Astrocyte of the hippocampus (primary cell): ENCODE measurements at regions not wholly inside any gene's neighbourhood (a gene's known extent, or its start where the extent isn't known, plus 50 kb on each side); places are given as distances from the start of the nearest gene placed in this dataset.
"Not testable (repeated sequence)": the region's sequence is repeated elsewhere in the genome, so short reads cannot be mapped to it uniquely, and the experiment has no call there.

ENCODE experiments used
- DNase-seq: peaks from one replicate; pipeline ENCODE4 v3.0.0; 2011; ENCODE audit warnings: low read depth, low spot score

- DNase-seq, result no peak
Observed at GRCh38 chr5:89566340-89566739, 683.4 kb upstream of the MEF2C start.

- peak; percentile 69 for DNase-seq
Observed at GRCh38 chr5:89560696-89561095, 677.7 kb upstream of the MEF2C start.

GRCh38 chr5:89556215-89556913 lies 673.4 kb upstream of the MEF2C start:
- DNase-seq, result peak; percentile 77

GRCh38 chr5:89546657-89547056 lies 663.7 kb upstream of the MEF2C start:
- no peak for DNase-seq

- DNase-seq, result no peak
Observed at GRCh38 chr5:89545626-89546025, 662.6 kb upstream of the MEF2C start.

GRCh38 chr5:89545076-89545475 lies 662.1 kb upstream of the MEF2C start:
- DNase-seq, result no peak

GRCh38 chr5:89542736-89543135 lies 659.8 kb upstream of the MEF2C start:
- DNase-seq, result no peak

GRCh38 chr5:89537800-89538199 lies 654.8 kb upstream of the MEF2C start:
- no peak for DNase-seq

GRCh38 chr5:89536020-89536419 lies 653.0 kb upstream of the MEF2C start:
- no peak for DNase-seq

GRCh38 chr5:89535411-89535810 lies 652.4 kb upstream of the MEF2C start:
- DNase-seq, result no peak

- DNase-seq, result no peak
Observed at GRCh38 chr5:89534331-89534730, 651.3 kb upstream of the MEF2C start.

- no peak for DNase-seq
Observed at GRCh38 chr5:89524785-89525184, 641.8 kb upstream of the MEF2C start.

GRCh38 chr5:89523867-89524266 lies 640.9 kb upstream of the MEF2C start:
- DNase-seq, result not testable (repeated sequence)

- DNase-seq, result peak; percentile 43
Observed at GRCh38 chr5:89520771-89521170, 637.8 kb upstream of the MEF2C start.

- DNase-seq, result no peak
Observed at GRCh38 chr5:89513299-89514044, 630.5 kb upstream of the MEF2C start.

- DNase-seq, result no peak
Observed at GRCh38 chr5:89504051-89504450, 621.1 kb upstream of the MEF2C start.

GRCh38 chr5:89499787-89500186 lies 616.8 kb upstream of the MEF2C start:
- no peak for DNase-seq

- DNase-seq, result peak; percentile 30
Observed at GRCh38 chr5:89498699-89499098, 615.7 kb upstream of the MEF2C start.

GRCh38 chr5:89493414-89493813 lies 610.4 kb upstream of the MEF2C start:
- no peak for DNase-seq

- DNase-seq, result no peak
Observed at GRCh38 chr5:89484962-89485361, 602.0 kb upstream of the MEF2C start.

GRCh38 chr5:89480406-89481007 lies 597.5 kb upstream of the MEF2C start:
- DNase-seq, result no peak

GRCh38 chr5:89478851-89479250 lies 595.9 kb upstream of the MEF2C start:
- no peak for DNase-seq

- DNase-seq, result peak; percentile 27
Observed at GRCh38 chr5:89473196-89473595, 590.2 kb upstream of the MEF2C start.
